K562 (cell line): ENCODE measurements at regions not wholly inside any gene's neighbourhood (a gene's known extent, or its start where the extent isn't known, plus 50 kb on each side); places are given as distances from the start of the nearest gene placed in this dataset.

Source experiments
- EP300 ChIP-seq: IDR thresholded peaks from 2 replicates; pipeline ENCODE4 v1.6.1; 2012; ENCODE audit warnings: low read length, improper control_type of control experiment
- GABPA ChIP-seq: fragments of 200-800 bp; sonication (Bioruptor generic); conservative IDR thresholded peaks from 2 replicates; pipeline ENCODE4 v1.6.1; 2016; ENCODE audit warnings: low read depth, missing genetic modification characterization, missing compliant biosample characterization
- PHF8 ChIP-seq: fragments of 200-600 bp; sonication (generic); IDR thresholded peaks from 2 replicates; pipeline ENCODE4 v1.6.1; 2012; ENCODE audit warnings: mixed run types, mild to moderate bottlenecking, inconsistent platforms, low read length, moderate library complexity, borderline replicate concordance
- POLR2AphosphoS5 ChIP-seq: IDR thresholded peaks from 2 replicates; pipeline ENCODE4 v1.6.1; 2011; ENCODE audit warnings: mild to moderate bottlenecking, low read depth, low read length, moderate library complexity; ENCODE audit not compliant: control insufficient read depth, insufficient read depth
- SAP30 ChIP-seq: fragments of 200-600 bp; sonication (generic); IDR thresholded peaks from 2 replicates; pipeline ENCODE4 v1.6.1; 2012; ENCODE audit warnings: borderline replicate concordance, low read depth, mild to moderate bottlenecking, moderate library complexity, low read length, control low read depth, inconsistent platforms; ENCODE audit not compliant: insufficient read depth, poor library complexity, severe bottlenecking
- TAF1 ChIP-seq: IDR thresholded peaks from 2 replicates; pipeline ENCODE4 v1.6.1; 2011; ENCODE audit warnings: mild to moderate bottlenecking, low read length, moderate library complexity; ENCODE audit not compliant: insufficient read depth, control insufficient read depth, severe bottlenecking; ENCODE audit errors: extremely low read depth
- TF ChIP-seq, protein P1 (sequence below): fragments of 450-650 bp; IDR thresholded peaks from 2 replicates; pipeline ENCODE4 v1.6.1; 2016

- TF ChIP-seq, protein P1, sequence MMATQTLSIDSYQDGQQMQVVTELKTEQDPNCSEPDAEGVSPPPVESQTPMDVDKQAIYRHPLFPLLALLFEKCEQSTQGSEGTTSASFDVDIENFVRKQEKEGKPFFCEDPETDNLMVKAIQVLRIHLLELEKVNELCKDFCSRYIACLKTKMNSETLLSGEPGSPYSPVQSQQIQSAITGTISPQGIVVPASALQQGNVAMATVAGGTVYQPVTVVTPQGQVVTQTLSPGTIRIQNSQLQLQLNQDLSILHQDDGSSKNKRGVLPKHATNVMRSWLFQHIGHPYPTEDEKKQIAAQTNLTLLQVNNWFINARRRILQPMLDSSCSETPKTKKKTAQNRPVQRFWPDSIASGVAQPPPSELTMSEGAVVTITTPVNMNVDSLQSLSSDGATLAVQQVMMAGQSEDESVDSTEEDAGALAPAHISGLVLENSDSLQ, result no peak
- no peak for TF ChIP-seq GABPA (tag)
- TF ChIP-seq EP300, result no peak
- no peak for TF ChIP-seq TAF1
- TF ChIP-seq SAP30, result no peak
- TF ChIP-seq PHF8, result no peak
- no peak for TF ChIP-seq POLR2AphosphoS5
Observed at GRCh38 chrY:12474472-12474871, 226.6 kb upstream of the USP9Y start.
